ENCODE measurements at regions not wholly inside any gene's neighbourhood (a gene's known extent, or its start where the extent isn't known, plus 50 kb on each side); places are given as distances from the start of the nearest gene placed in this dataset.
A peak's percentile ranks its signal among the peaks of the same experiment; 100 is the strongest.

GRCh38 chr14:99028041-99028440 lies 244.0 kb downstream of the BCL11B start:
- WGBS (ENCODE audit: insufficient coverage) = 95% methylated on average over 4 of the region's 6 CpGs
- CTCF ChIA-PET = no interaction called here
- peak in 1 of 35 experiments; percentile 5 for DNase-seq
- Mint-ChIP-seq H3K4me1 (peaks cover 6 to 10% (median 9%) of the 10 kb centered on the region in 3 donors), H3K27me3 (no peaks in the 10 kb centered on the region), H3K27ac (no peak overlapping the region), H3K9me3 (peaks cover 0 to 6% (median 0%) of the 10 kb centered on the region in 3 donors), H3K4me3 (no peak overlapping the region), H3K36me3 (no peaks in the 10 kb centered on the region)
- H3K36me3 ChIP-seq (ENCODE audit: control insufficient read depth in 2 of 2, extremely low read depth in 1 of 2, insufficient read depth in 1 of 2, low read length in 1 of 2) = no peaks in the 10 kb centered on the region
- H3K27ac ChIP-seq (ENCODE audit: low read length) = no peak overlapping the region
- no peaks in the 10 kb centered on the region for H3K9me3 ChIP-seq
- POLR2A ChIA-PET = no interaction called here
- no peak for ATAC-seq (replicated peaks in 1 of 4)
- H3K4me1 ChIP-seq (ENCODE audit: control insufficient read depth in 1 of 2, extremely low read depth in 1 of 2, insufficient read depth in 2 of 2, low read length in 2 of 2) = peaks cover 0 to 7% of the 10 kb centered on the region in 2 experiments
- peaks cover 0 to 6% of the 10 kb centered on the region in 2 experiments for H3K27me3 ChIP-seq (replicated peaks in 1 of 2; ENCODE audit: control insufficient read depth in 2 of 2, extremely low read depth in 1 of 2, insufficient read depth in 2 of 2, low read length in 1 of 2)
- H3K4me3 ChIP-seq (ENCODE audit: control insufficient read depth in 1 of 2, extremely low read depth in 1 of 2, low read length in 1 of 2) = no peak overlapping the region

GRCh38 chr14:99028521-99028920 lies 243.5 kb downstream of the BCL11B start:
- CTCF ChIA-PET = no interaction called here
- POLR2A ChIA-PET = no interaction called here
- no peak for DNase-seq
- Histone ChIP-seq H3K4me1 (ENCODE audit: control insufficient read depth in 1 of 2, extremely low read depth in 1 of 2, insufficient read depth in 2 of 2, low read length in 2 of 2) (peaks cover 0 to 7% of the 10 kb centered on the region in 2 experiments), H3K27ac (ENCODE audit: low read length) (no peak overlapping the region), H3K36me3 (ENCODE audit: control insufficient read depth in 2 of 2, extremely low read depth in 1 of 2, insufficient read depth in 1 of 2, low read length in 1 of 2) (no peaks in the 10 kb centered on the region), H3K4me3 (ENCODE audit: control insufficient read depth in 1 of 2, extremely low read depth in 1 of 2, low read length in 1 of 2) (no peak overlapping the region), H3K9me3 (no peaks in the 10 kb centered on the region), H3K27me3 (replicated peaks in 1 of 2; ENCODE audit: control insufficient read depth in 2 of 2, extremely low read depth in 1 of 2, insufficient read depth in 2 of 2, low read length in 1 of 2) (peaks cover 0 to 6% of the 10 kb centered on the region in 2 experiments)
- no peak for ATAC-seq (replicated peaks in 1 of 4)
- peaks cover 6 to 10% (median 9%) of the 10 kb centered on the region in 3 donors for H3K4me1 Mint-ChIP-seq
- no peaks in the 10 kb centered on the region for H3K27me3 Mint-ChIP-seq
- H3K27ac Mint-ChIP-seq = no peak overlapping the region
- no peak overlapping the region for H3K4me3 Mint-ChIP-seq
- WGBS (ENCODE audit: insufficient coverage) = 96% methylated on average over 4 of the region's 5 CpGs
- H3K9me3 Mint-ChIP-seq = peaks cover 0 to 6% (median 0%) of the 10 kb centered on the region in 3 donors
- H3K36me3 Mint-ChIP-seq = no peaks in the 10 kb centered on the region

GRCh38 chr14:99029145-99029915 lies 242.7 kb downstream of the BCL11B start:
- H3K27me3 ChIP-seq (replicated peaks in 1 of 2; ENCODE audit: control insufficient read depth in 2 of 2, extremely low read depth in 1 of 2, insufficient read depth in 2 of 2, low read length in 1 of 2) = peaks cover 0 to 11% of the 10 kb centered on the region in 2 experiments
- H3K9me3 Mint-ChIP-seq = peaks cover 0 to 6% (median 0%) of the 10 kb centered on the region in 3 donors
- no peak overlapping the region for H3K4me3 Mint-ChIP-seq
- H3K36me3 Mint-ChIP-seq = no peaks in the 10 kb centered on the region
- CTCF ChIA-PET = no interaction called here
- peaks cover 0 to 7% of the 10 kb centered on the region in 2 experiments for H3K4me1 ChIP-seq (ENCODE audit: control insufficient read depth in 1 of 2, extremely low read depth in 1 of 2, insufficient read depth in 2 of 2, low read length in 2 of 2)
- no peak overlapping the region for H3K27ac ChIP-seq (ENCODE audit: low read length)
- POLR2A ChIA-PET = no interaction called here
- no peaks in the 10 kb centered on the region for H3K36me3 ChIP-seq (ENCODE audit: control insufficient read depth in 2 of 2, extremely low read depth in 1 of 2, insufficient read depth in 1 of 2, low read length in 1 of 2)
- no peak overlapping the region for H3K27ac Mint-ChIP-seq
- ATAC-seq (replicated peaks in 1 of 4) (no peak), DNase-seq (peak in 1 of 35 experiments; percentile 9)
- H3K9me3 ChIP-seq = no peaks in the 10 kb centered on the region
- H3K27me3 Mint-ChIP-seq = no peaks in the 10 kb centered on the region
- peaks cover 6 to 14% (median 10%) of the 10 kb centered on the region in 3 donors for H3K4me1 Mint-ChIP-seq
- no peak overlapping the region for H3K4me3 ChIP-seq (ENCODE audit: control insufficient read depth in 1 of 2, extremely low read depth in 1 of 2, low read length in 1 of 2)
- 92% methylated on average over 6 of the region's 14 CpGs for WGBS (ENCODE audit: insufficient coverage)

GRCh38 chr14:99029916-99030305 lies 242.1 kb downstream of the BCL11B start:
- ChIA-PET CTCF (no interaction called here), POLR2A (no interaction called here)
- no peak for ATAC-seq (replicated peaks in 1 of 4)
- Histone ChIP-seq H3K4me3 (ENCODE audit: control insufficient read depth in 1 of 2, extremely low read depth in 1 of 2, low read length in 1 of 2) (no peak overlapping the region), H3K4me1 (ENCODE audit: control insufficient read depth in 1 of 2, extremely low read depth in 1 of 2, insufficient read depth in 2 of 2, low read length in 2 of 2) (peaks cover 0 to 7% of the 10 kb centered on the region in 2 experiments), H3K36me3 (ENCODE audit: control insufficient read depth in 2 of 2, extremely low read depth in 1 of 2, insufficient read depth in 1 of 2, low read length in 1 of 2) (no peaks in the 10 kb centered on the region), H3K9me3 (no peaks in the 10 kb centered on the region), H3K27ac (ENCODE audit: low read length) (no peak overlapping the region), H3K27me3 (replicated peaks in 1 of 2; ENCODE audit: control insufficient read depth in 2 of 2, extremely low read depth in 1 of 2, insufficient read depth in 2 of 2, low read length in 1 of 2) (peaks cover 0 to 11% of the 10 kb centered on the region in 2 experiments)
- H3K27me3 Mint-ChIP-seq = peaks cover 0 to 3% of the 10 kb centered on the region in 2 donors
- no CpG with 5 or more reads among the region's 5 CpGs for WGBS (ENCODE audit: insufficient coverage)
- no peak overlapping the region for H3K27ac Mint-ChIP-seq
- no peak for DNase-seq
- H3K4me3 Mint-ChIP-seq = no peak overlapping the region
- H3K9me3 Mint-ChIP-seq = peaks cover 0 to 6% (median 0%) of the 10 kb centered on the region in 3 donors
- H3K36me3 Mint-ChIP-seq = no peaks in the 10 kb centered on the region
- peaks cover 6 to 14% (median 10%) of the 10 kb centered on the region in 3 donors for H3K4me1 Mint-ChIP-seq

GRCh38 chr14:99030454-99030853 lies 241.5 kb downstream of the BCL11B start:
- Mint-ChIP-seq H3K36me3 (no peaks in the 10 kb centered on the region), H3K4me1 (peaks cover 6 to 14% (median 10%) of the 10 kb centered on the region in 3 donors), H3K9me3 (peaks cover 0 to 6% (median 0%) of the 10 kb centered on the region in 3 donors), H3K27me3 (peaks cover 0 to 3% of the 10 kb centered on the region in 2 donors), H3K27ac (no peak overlapping the region), H3K4me3 (no peak overlapping the region)
- DNase-seq (peak in 1 of 35 experiments; percentile 14), ATAC-seq (replicated peaks in 1 of 4) (no peak)
- ChIA-PET POLR2A (interaction anchor here in 1 of 2 donors (0.6 kb wide), 2 partner anchors 724 to 1019 kb away, joined by 3 to 8 read pairs; no protein-coding TSS in a partner anchor), CTCF (no interaction called here)
- 100% methylated on average over 1 of the region's 2 CpGs for WGBS (ENCODE audit: insufficient coverage)
- Histone ChIP-seq H3K9me3 (no peaks in the 10 kb centered on the region), H3K36me3 (ENCODE audit: control insufficient read depth in 2 of 2, extremely low read depth in 1 of 2, insufficient read depth in 1 of 2, low read length in 1 of 2) (no peaks in the 10 kb centered on the region), H3K4me1 (ENCODE audit: control insufficient read depth in 1 of 2, extremely low read depth in 1 of 2, insufficient read depth in 2 of 2, low read length in 2 of 2) (peaks cover 0 to 7% of the 10 kb centered on the region in 2 experiments), H3K27ac (ENCODE audit: low read length) (no peak overlapping the region), H3K4me3 (ENCODE audit: control insufficient read depth in 1 of 2, extremely low read depth in 1 of 2, low read length in 1 of 2) (no peak overlapping the region), H3K27me3 (replicated peaks in 1 of 2; ENCODE audit: control insufficient read depth in 2 of 2, extremely low read depth in 1 of 2, insufficient read depth in 2 of 2, low read length in 1 of 2) (peaks cover 0 to 14% of the 10 kb centered on the region in 2 experiments)

- ChIA-PET CTCF (no interaction called here), POLR2A (interaction anchor here in 1 of 2 donors (0.7 kb wide), 1 partner anchor 94 kb away, joined by 3 read pairs; no protein-coding TSS in a partner anchor)
- H3K4me3 Mint-ChIP-seq = no peak overlapping the region
- H3K4me1 Mint-ChIP-seq = peaks cover 0 to 5% (median 0%) of the 10 kb centered on the region in 3 donors
- no peaks in the 10 kb centered on the region for H3K9me3 Mint-ChIP-seq
- Histone ChIP-seq H3K27ac (ENCODE audit: low read length) (no peak overlapping the region), H3K27me3 (replicated peaks in 1 of 2; ENCODE audit: control insufficient read depth in 2 of 2, extremely low read depth in 1 of 2, insufficient read depth in 2 of 2, low read length in 1 of 2) (peaks cover 0 to 25% of the 10 kb centered on the region in 2 experiments), H3K4me3 (ENCODE audit: control insufficient read depth in 1 of 2, extremely low read depth in 1 of 2, low read length in 1 of 2) (no peak overlapping the region), H3K9me3 (no peaks in the 10 kb centered on the region), H3K36me3 (ENCODE audit: control insufficient read depth in 2 of 2, extremely low read depth in 1 of 2, insufficient read depth in 1 of 2, low read length in 1 of 2) (no peaks in the 10 kb centered on the region), H3K4me1 (ENCODE audit: control insufficient read depth in 1 of 2, extremely low read depth in 1 of 2, insufficient read depth in 2 of 2, low read length in 2 of 2) (peaks cover 0 to 2% of the 10 kb centered on the region in 2 experiments)
- H3K27me3 Mint-ChIP-seq = peaks cover 0 to 3% of the 10 kb centered on the region in 2 donors
- DNase-seq (peak in 1 of 35 experiments; percentile 10), ATAC-seq (replicated peaks in 1 of 4) (no peak)
- H3K36me3 Mint-ChIP-seq = no peaks in the 10 kb centered on the region
- no peak overlapping the region for H3K27ac Mint-ChIP-seq
- 87% methylated on average over 3 of the region's 8 CpGs for WGBS (ENCODE audit: insufficient coverage)
Measured at GRCh38 chr14:99032759-99033158, 239.2 kb downstream of the BCL11B start.
